ENCODE measurements at regions not wholly inside any gene's neighbourhood (a gene's known extent, or its start where the extent isn't known, plus 50 kb on each side); places are given as distances from the start of the nearest gene placed in this dataset.

DNA sequence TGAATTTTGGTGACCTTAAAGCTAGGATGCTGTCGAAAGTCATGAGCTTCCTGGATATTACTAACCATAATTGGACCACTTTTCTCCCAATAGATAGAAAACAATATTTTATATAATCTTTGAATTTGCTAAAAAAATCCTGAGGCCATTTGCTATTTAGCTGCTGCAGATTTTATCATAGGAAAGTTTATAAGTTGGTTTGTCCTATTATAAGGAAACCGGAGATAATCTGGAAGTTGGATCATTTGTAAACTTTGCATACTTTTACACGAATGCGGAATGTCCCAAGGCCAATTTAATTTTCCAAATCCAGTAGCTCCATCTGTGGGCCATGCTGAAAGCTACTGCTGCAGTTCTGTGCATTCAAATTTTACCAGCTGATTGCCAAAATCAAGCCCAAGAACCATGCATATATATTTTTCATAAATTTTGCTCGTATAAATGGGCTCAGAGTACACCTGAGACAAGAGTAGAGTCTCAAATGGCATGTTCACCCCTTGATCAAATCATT lies 378.3 kb downstream of the FAM181B start:
- TF ChIP-seq, protein P1, sequence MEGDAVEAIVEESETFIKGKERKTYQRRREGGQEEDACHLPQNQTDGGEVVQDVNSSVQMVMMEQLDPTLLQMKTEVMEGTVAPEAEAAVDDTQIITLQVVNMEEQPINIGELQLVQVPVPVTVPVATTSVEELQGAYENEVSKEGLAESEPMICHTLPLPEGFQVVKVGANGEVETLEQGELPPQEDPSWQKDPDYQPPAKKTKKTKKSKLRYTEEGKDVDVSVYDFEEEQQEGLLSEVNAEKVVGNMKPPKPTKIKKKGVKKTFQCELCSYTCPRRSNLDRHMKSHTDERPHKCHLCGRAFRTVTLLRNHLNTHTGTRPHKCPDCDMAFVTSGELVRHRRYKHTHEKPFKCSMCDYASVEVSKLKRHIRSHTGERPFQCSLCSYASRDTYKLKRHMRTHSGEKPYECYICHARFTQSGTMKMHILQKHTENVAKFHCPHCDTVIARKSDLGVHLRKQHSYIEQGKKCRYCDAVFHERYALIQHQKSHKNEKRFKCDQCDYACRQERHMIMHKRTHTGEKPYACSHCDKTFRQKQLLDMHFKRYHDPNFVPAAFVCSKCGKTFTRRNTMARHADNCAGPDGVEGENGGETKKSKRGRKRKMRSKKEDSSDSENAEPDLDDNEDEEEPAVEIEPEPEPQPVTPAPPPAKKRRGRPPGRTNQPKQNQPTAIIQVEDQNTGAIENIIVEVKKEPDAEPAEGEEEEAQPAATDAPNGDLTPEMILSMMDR (IDR thresholded peaks at IDR 0.05), result no peak
- TF ChIP-seq POLR2A (IDR thresholded peaks at IDR 0.05), result no peak

Measured in heart left ventricle (tissue), 13 donors.